ENCODE measurements at regions not wholly inside any gene's neighbourhood (a gene's known extent, or its start where the extent isn't known, plus 50 kb on each side); places are given as distances from the start of the nearest gene placed in this dataset.

GRCh38 chr7:156002362-156003066 lies 190.3 kb upstream of the SHH start:
- ATAC-seq (ENCODE audit: low FRiP score in 2 of 2): no peak
- H3K4me1 ChIP-seq: no peaks in the 10 kb centered on the region
- no peak for TF ChIP-seq EP300 (IDR thresholded peaks at IDR 0.05)
- no peak for TF ChIP-seq POLR2A (IDR thresholded peaks at IDR 0.05)
- TF ChIP-seq CTCF (IDR thresholded peaks at IDR 0.05): no peak
- TF ChIP-seq POLR2AphosphoS5 (IDR thresholded peaks at IDR 0.05): no peak
- H3K27me3 ChIP-seq: no peaks in the 10 kb centered on the region
- WGBS, 2 donors: 84 to 87% methylated on average over 15 to 17 of the region's 17 CpGs
- H3K27ac ChIP-seq: no peak overlapping the region
- H3K36me3 ChIP-seq: no peaks in the 10 kb centered on the region
- peaks cover 0 to under 1% (median 0%) of the 10 kb centered on the region in 4 donors for H3K9me3 ChIP-seq
- DNase-seq: no peak
- H3K4me3 ChIP-seq: no peak overlapping the region

DNA sequence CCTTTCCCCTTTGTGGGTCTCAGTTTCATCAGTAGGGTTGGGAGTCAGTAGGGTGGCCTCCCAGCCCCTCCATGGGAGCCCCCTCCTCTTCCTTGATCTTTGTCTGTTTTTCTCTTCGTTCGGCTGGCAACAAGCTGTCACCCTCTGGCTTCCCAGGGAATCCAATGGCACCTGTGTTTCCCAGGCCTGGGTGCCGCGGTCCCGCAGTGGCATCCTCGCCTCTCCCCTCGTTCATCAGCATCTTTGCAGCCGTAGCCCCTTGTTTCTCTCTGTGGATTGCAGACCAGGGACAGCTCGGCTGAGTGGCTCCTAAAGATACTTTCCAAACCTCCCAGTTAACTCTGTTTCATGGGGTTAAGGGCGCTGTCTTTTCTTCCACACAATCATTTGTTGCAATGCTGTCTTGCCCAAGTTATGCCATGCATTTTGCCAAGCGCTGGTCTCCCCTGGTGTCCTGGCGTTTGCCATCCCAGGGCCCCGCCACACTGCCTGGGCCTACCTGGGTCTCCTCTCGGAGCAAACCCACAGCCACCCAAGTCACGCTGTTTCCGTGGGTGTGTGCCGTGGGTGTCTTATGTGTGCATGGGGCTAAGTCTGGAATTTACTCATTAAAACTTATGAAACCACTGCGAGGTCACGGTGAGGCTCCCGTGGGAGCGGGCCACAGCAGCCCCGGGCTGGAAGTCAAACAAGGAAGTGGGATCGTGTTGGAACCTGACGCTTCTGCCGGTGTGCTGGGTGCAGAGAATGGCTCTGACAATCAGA lies 189.4 kb upstream of the SHH start:
- Histone ChIP-seq H3K27ac (no peak overlapping the region), H3K27me3 (no peaks in the 10 kb centered on the region), H3K9me3 (no peaks in the 10 kb centered on the region), H3K36me3 (no peaks in the 10 kb centered on the region), H3K4me3 (no peak overlapping the region), H3K4me1 (no peaks in the 10 kb centered on the region)
- TF ChIP-seq EP300 (IDR thresholded peaks at IDR 0.05): no peak
- TF ChIP-seq POLR2A (IDR thresholded peaks at IDR 0.05): no peak
- no peak for TF ChIP-seq CTCF (IDR thresholded peaks at IDR 0.05)
- no peak for TF ChIP-seq POLR2AphosphoS5 (IDR thresholded peaks at IDR 0.05)
- no peak for DNase-seq
- 87% methylated on average over 25 of the region's 25 CpGs for WGBS, 2 donors
- ATAC-seq (ENCODE audit: low FRiP score in 2 of 2): no peak

DNA sequence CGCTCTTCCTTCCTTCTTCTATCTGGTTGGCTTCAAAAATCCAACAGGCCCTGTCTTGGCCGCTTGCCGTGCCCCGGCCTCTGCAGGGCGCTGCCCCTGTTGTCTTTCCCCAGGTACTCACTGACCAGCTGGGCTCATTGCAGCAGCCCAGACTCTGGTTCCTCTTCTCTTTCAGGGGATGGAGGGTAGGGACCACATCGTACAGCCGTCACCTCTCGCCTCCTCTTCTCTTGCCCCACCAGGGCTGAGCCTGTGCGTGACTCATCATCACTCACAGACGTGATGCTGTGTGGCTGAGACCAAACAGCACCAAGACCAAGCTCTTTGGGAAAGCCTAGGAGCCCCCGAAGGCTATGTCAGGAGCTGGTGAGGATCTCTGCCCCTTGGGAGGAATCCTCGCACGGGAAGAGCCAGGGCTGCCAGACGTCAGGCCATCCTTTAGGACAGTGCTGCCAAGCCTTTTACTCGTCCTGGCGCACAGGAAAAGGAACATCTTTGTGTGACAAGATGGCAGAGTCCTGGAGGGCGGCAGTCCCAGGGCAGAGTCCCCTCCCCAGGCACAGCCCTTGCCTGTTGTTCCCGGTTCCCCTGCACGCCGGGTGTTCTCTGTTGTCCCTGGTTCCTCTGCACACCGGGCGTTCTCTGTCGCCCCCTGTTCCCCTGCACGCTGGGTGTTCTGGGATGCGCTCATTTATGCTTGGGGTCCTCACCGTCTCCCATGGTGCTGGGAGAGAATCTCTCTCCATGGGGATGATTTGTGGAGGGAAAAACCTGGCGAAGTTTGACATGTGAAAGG lies 188.5 kb upstream of the SHH start:
- peak in 1 of 2 donors; percentile 57 for DNase-seq
- no peak overlapping the region for H3K27ac ChIP-seq
- no peaks in the 10 kb centered on the region for H3K4me1 ChIP-seq
- H3K4me3 ChIP-seq: no peak overlapping the region
- H3K27me3 ChIP-seq: no peaks in the 10 kb centered on the region
- no peaks in the 10 kb centered on the region for H3K36me3 ChIP-seq
- TF ChIP-seq POLR2A (IDR thresholded peaks at IDR 0.05): no peak
- TF ChIP-seq CTCF (IDR thresholded peaks at IDR 0.05): no peak
- no peak for TF ChIP-seq POLR2AphosphoS5 (IDR thresholded peaks at IDR 0.05)
- no peak for TF ChIP-seq EP300 (IDR thresholded peaks at IDR 0.05)
- H3K9me3 ChIP-seq: no peaks in the 10 kb centered on the region
- ATAC-seq (ENCODE audit: low FRiP score in 2 of 2): no peak
- 79 to 87% methylated on average over 21 to 27 of the region's 27 CpGs for WGBS, 2 donors

GRCh38 chr7:155999631-156000489 lies 187.6 kb upstream of the SHH start:
- H3K27me3 ChIP-seq: no peaks in the 10 kb centered on the region
- TF ChIP-seq POLR2AphosphoS5 (IDR thresholded peaks at IDR 0.05): no peak
- TF ChIP-seq CTCF (IDR thresholded peaks at IDR 0.05): no peak
- TF ChIP-seq POLR2A (IDR thresholded peaks at IDR 0.05): no peak
- TF ChIP-seq EP300 (IDR thresholded peaks at IDR 0.05): no peak
- H3K36me3 ChIP-seq: no peaks in the 10 kb centered on the region
- ATAC-seq (ENCODE audit: low FRiP score in 2 of 2): no peak
- no peaks in the 10 kb centered on the region for H3K4me1 ChIP-seq
- 94 to 95% methylated on average over 27 to 29 of the region's 29 CpGs for WGBS, 2 donors
- DNase-seq: no peak
- no peak overlapping the region for H3K27ac ChIP-seq
- no peak overlapping the region for H3K4me3 ChIP-seq
- H3K9me3 ChIP-seq: no peaks in the 10 kb centered on the region

All from upper lobe of left lung (tissue), 6 donors.